ENCODE measurements at regions not wholly inside any gene's neighbourhood (a gene's known extent, or its start where the extent isn't known, plus 50 kb on each side); places are given as distances from the start of the nearest gene placed in this dataset.

DNA sequence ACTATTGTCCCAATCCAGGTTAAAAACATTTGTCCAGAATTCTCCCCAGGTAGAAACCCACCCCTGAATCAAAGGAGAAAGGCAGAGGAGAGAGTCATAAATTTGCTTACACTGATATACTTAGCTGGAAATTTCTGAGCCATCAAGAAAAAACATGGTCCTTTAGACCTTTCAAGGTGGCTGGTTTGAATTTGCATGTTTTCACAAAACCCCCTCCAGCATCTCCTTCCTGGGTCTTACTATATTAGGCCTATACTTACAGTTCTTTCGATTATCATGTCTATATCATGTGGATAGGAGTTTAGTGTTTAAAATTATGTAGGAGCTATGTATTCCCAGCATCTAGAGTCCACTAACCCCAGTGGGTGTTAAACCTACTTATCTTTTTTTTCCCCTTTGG lies 178.2 kb downstream of the PLPP3 start:
- no peaks in the 10 kb centered on the region for H3K9me3 Mint-ChIP-seq (ENCODE audit: unreplicated experiment)
- H3K27me3 Mint-ChIP-seq (ENCODE audit: unreplicated experiment), result no peaks in the 10 kb centered on the region
- TF ChIP-seq, protein P1, sequence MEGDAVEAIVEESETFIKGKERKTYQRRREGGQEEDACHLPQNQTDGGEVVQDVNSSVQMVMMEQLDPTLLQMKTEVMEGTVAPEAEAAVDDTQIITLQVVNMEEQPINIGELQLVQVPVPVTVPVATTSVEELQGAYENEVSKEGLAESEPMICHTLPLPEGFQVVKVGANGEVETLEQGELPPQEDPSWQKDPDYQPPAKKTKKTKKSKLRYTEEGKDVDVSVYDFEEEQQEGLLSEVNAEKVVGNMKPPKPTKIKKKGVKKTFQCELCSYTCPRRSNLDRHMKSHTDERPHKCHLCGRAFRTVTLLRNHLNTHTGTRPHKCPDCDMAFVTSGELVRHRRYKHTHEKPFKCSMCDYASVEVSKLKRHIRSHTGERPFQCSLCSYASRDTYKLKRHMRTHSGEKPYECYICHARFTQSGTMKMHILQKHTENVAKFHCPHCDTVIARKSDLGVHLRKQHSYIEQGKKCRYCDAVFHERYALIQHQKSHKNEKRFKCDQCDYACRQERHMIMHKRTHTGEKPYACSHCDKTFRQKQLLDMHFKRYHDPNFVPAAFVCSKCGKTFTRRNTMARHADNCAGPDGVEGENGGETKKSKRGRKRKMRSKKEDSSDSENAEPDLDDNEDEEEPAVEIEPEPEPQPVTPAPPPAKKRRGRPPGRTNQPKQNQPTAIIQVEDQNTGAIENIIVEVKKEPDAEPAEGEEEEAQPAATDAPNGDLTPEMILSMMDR (IDR thresholded peaks at IDR 0.05; ENCODE audit: unreplicated experiment), result no peak
- H3K4me3 Mint-ChIP-seq (ENCODE audit: unreplicated experiment), result no peak overlapping the region
- H3K36me3 Mint-ChIP-seq (ENCODE audit: low read depth, unreplicated experiment), result no peaks in the 10 kb centered on the region
- peaks cover 4% of the 10 kb centered on the region for H3K4me1 Mint-ChIP-seq (ENCODE audit: unreplicated experiment)
- no peak for DNase-seq (ENCODE audit: low spot score)
- no peak overlapping the region for H3K27ac Mint-ChIP-seq (ENCODE audit: unreplicated experiment)

DNA sequence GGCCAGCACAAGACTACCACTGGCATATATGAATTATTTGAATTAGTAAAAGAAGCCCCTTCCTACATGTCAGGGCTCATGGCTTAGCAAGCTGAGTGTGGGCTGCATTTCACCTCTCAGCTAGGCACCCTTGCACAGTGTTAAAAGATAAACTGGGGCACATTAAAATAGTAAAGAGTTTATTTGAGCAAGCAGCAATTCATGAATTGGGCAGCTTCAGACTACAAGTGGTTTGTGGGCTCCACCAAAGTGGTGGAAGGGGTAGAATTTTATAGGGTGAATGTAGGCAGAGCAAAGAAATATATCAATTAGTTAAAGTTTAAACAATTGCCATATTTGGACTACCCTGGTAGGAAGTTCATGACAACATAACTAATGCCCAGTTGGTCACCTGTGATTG lies 178.8 kb downstream of the PLPP3 start:
- Mint-ChIP-seq H3K4me1 (ENCODE audit: unreplicated experiment) (peaks cover 4% of the 10 kb centered on the region), H3K27me3 (ENCODE audit: unreplicated experiment) (no peaks in the 10 kb centered on the region), H3K9me3 (ENCODE audit: unreplicated experiment) (no peaks in the 10 kb centered on the region), H3K4me3 (ENCODE audit: unreplicated experiment) (no peak overlapping the region), H3K36me3 (ENCODE audit: low read depth, unreplicated experiment) (no peaks in the 10 kb centered on the region), H3K27ac (ENCODE audit: unreplicated experiment) (no peak overlapping the region)
- DNase-seq (ENCODE audit: low spot score), result no peak
- TF ChIP-seq, protein P1 (IDR thresholded peaks at IDR 0.05; ENCODE audit: unreplicated experiment), result no peak

DNA sequence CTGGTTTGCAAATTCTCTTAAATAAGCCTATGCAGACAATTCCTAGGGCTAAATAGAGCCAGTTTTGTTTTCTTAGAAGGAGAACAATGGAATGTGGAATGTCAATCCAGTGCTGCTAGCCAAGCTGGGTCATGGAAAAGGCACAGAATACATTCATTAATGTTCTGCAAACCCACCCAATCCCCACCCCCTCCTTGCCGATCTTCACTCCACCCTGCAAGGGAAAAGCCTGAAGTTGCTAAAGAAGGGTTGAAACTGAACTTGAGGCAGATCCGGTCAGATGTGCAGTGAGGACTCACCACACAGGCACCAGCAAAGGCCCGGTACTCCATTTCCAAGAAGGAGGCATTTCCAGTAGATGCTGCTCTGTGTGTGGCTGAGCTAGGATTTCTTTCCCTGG lies 179.6 kb downstream of the PLPP3 start:
- peaks cover 4% of the 10 kb centered on the region for H3K4me1 Mint-ChIP-seq (ENCODE audit: unreplicated experiment)
- H3K4me3 Mint-ChIP-seq (ENCODE audit: unreplicated experiment), result no peak overlapping the region
- no peaks in the 10 kb centered on the region for H3K27me3 Mint-ChIP-seq (ENCODE audit: unreplicated experiment)
- TF ChIP-seq, protein P1 (IDR thresholded peaks at IDR 0.05; ENCODE audit: unreplicated experiment), result no peak
- no peak overlapping the region for H3K27ac Mint-ChIP-seq (ENCODE audit: unreplicated experiment)
- H3K36me3 Mint-ChIP-seq (ENCODE audit: low read depth, unreplicated experiment), result no peaks in the 10 kb centered on the region
- DNase-seq (ENCODE audit: low spot score), result no peak
- no peaks in the 10 kb centered on the region for H3K9me3 Mint-ChIP-seq (ENCODE audit: unreplicated experiment)

DNA sequence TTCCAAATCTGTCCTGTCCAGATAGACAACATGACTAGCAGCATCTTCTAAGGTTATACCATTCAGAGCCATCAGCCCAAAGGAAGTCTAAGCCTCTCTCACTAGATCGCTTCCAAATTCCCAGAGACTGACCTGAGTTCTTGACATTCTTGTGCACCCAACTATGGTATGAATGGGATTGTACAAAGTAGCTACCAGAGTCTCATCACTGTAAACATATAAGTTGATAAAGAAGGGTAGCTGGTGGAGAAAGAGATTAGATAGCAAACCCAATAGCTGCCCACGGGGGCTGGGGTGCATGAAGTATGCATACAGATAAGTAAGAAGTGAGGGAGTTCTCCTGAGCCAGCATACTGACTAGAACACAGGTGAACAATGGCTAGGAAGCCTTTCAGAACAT lies 180.0 kb downstream of the PLPP3 start:
- Mint-ChIP-seq H3K27ac (ENCODE audit: unreplicated experiment) (no peak overlapping the region), H3K27me3 (ENCODE audit: unreplicated experiment) (no peaks in the 10 kb centered on the region), H3K4me3 (ENCODE audit: unreplicated experiment) (no peak overlapping the region), H3K36me3 (ENCODE audit: low read depth, unreplicated experiment) (no peaks in the 10 kb centered on the region), H3K9me3 (ENCODE audit: unreplicated experiment) (no peaks in the 10 kb centered on the region), H3K4me1 (ENCODE audit: unreplicated experiment) (peaks cover 4% of the 10 kb centered on the region)
- DNase-seq (ENCODE audit: low spot score), result no peak
- TF ChIP-seq, protein P1 (IDR thresholded peaks at IDR 0.05; ENCODE audit: unreplicated experiment), result no peak

DNA sequence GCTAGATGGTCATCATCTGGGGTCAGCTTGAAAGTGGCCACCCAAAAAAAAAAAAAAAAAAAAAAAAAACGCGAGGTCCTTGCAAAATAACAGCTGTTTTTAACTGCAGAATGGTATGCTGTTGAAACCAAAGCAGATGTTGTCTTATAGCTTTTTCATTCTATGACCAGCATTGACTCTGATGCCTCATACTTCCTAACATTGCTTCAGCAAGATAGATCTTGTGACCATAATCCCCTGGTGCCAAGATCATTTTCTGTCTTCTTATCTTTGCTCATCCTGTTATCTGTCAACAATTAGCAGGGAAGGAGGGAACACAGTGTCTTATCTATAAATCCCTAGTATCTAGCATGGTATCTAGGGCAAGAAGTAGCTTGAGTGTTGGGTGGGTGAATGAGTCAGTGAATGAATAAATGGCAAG lies 181.5 kb downstream of the PLPP3 start:
- no peaks in the 10 kb centered on the region for H3K9me3 Mint-ChIP-seq (ENCODE audit: unreplicated experiment)
- TF ChIP-seq, protein P1 (IDR thresholded peaks at IDR 0.05; ENCODE audit: unreplicated experiment), result no peak
- no peak for DNase-seq (ENCODE audit: low spot score)
- no peak overlapping the region for H3K27ac Mint-ChIP-seq (ENCODE audit: unreplicated experiment)
- no peaks in the 10 kb centered on the region for H3K36me3 Mint-ChIP-seq (ENCODE audit: low read depth, unreplicated experiment)
- peaks cover 4% of the 10 kb centered on the region for H3K4me1 Mint-ChIP-seq (ENCODE audit: unreplicated experiment)
- no peaks in the 10 kb centered on the region for H3K27me3 Mint-ChIP-seq (ENCODE audit: unreplicated experiment)
- H3K4me3 Mint-ChIP-seq (ENCODE audit: unreplicated experiment), result no peak overlapping the region

Measured in endothelial cell (in vitro differentiated cells).